ENCODE measurements at regions not wholly inside any gene's neighbourhood (a gene's known extent, or its start where the extent isn't known, plus 50 kb on each side); places are given as distances from the start of the nearest gene placed in this dataset.

DNA sequence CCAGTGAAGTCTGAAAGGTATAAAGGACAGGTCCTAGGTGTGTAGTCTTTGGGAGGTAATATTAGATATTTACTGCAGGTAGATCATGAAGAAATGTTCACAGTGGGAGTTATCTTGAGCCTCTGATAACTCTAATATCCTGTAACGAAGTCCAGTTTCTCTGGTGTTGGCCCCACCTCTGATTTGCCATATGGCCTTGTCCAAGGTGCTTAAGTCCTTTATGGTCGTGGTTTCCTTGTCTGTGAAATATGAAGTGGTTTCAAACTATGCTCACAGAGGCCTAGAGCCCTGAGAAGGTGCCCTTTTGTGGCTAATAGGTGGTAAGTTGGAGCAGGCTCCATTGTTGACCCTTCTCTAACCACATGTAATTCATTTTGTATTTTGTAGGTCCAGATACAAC lies 190.7 kb downstream of the ICOS start:
- Histone ChIP-seq H3K27me3 (ENCODE audit: low read depth, low read length) (no peaks in the 10 kb centered on the region), H3K4me1 (ENCODE audit: control insufficient read depth in 1 of 2, insufficient read depth in 2 of 2, low read length in 2 of 2) (no peaks in the 10 kb centered on the region), H3K36me3 (ENCODE audit: control insufficient read depth in 1 of 2, insufficient read depth in 2 of 2, low read length in 2 of 2) (no peaks in the 10 kb centered on the region), H3K27ac (ENCODE audit: low read length) (no peak overlapping the region), H3K4me3 (ENCODE audit: low read depth in 1 of 2, low read length in 2 of 2) (no peak overlapping the region), H3K9me3 (ENCODE audit: control insufficient read depth in 1 of 2, low read length in 2 of 2) (no peaks in the 10 kb centered on the region)

DNA sequence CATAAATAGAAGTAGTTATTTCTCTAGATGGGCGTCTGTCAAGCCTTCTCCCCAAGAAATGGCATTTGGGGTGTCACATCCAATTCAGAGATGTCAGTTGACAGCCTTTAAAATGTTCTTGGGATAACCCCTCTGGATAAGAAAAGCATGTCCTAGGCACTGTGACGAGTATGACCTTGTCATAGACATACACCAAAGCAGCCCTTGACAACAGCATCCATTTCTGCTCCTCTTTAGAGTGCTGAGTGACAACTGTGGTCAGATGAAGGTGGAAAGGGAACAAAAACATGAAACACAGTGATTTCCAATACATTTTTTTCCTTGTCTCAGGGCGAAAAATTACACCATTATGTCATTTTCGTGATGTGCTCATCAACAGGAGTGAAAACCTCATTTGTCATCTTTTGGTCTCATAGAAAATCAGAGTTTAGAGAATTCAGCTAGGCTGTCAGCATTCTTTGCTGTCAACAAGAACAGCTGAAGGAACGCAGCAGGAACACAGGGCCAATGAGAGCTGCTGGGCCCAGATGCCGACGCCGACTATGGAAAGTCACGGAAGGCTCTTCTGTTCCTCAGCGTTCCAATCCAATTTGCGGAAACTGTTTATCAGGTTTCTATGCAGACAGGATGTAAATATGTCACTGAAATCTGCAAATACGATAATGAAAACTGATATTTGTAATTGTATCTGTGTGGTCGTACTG lies 193.2 kb downstream of the ICOS start:
- Histone ChIP-seq H3K36me3 (ENCODE audit: control insufficient read depth in 1 of 2, insufficient read depth in 2 of 2, low read length in 2 of 2) (no peaks in the 10 kb centered on the region), H3K4me3 (ENCODE audit: low read depth in 1 of 2, low read length in 2 of 2) (no peak overlapping the region), H3K27me3 (ENCODE audit: low read depth, low read length) (no peaks in the 10 kb centered on the region), H3K27ac (ENCODE audit: low read length) (no peak overlapping the region), H3K4me1 (ENCODE audit: control insufficient read depth in 1 of 2, insufficient read depth in 2 of 2, low read length in 2 of 2) (no peaks in the 10 kb centered on the region), H3K9me3 (ENCODE audit: control insufficient read depth in 1 of 2, low read length in 2 of 2) (no peaks in the 10 kb centered on the region)

- Histone ChIP-seq H3K36me3 (ENCODE audit: control insufficient read depth in 1 of 2, insufficient read depth in 2 of 2, low read length in 2 of 2) (no peaks in the 10 kb centered on the region), H3K27ac (ENCODE audit: low read length) (no peak overlapping the region), H3K4me1 (ENCODE audit: control insufficient read depth in 1 of 2, insufficient read depth in 2 of 2, low read length in 2 of 2) (no peaks in the 10 kb centered on the region), H3K27me3 (ENCODE audit: low read depth, low read length) (no peaks in the 10 kb centered on the region), H3K9me3 (ENCODE audit: control insufficient read depth in 1 of 2, low read length in 2 of 2) (no peaks in the 10 kb centered on the region), H3K4me3 (ENCODE audit: low read depth in 1 of 2, low read length in 2 of 2) (no peak overlapping the region)
These were observed 195.1 kb downstream of the ICOS start for GRCh38 chr2:204131621-204132020.

- H3K4me1 ChIP-seq (ENCODE audit: control insufficient read depth in 1 of 2, insufficient read depth in 2 of 2, low read length in 2 of 2): no peaks in the 10 kb centered on the region
- H3K9me3 ChIP-seq (ENCODE audit: control insufficient read depth in 1 of 2, low read length in 2 of 2): no peaks in the 10 kb centered on the region
- H3K27ac ChIP-seq (ENCODE audit: low read length): no peak overlapping the region
- no peak overlapping the region for H3K4me3 ChIP-seq (ENCODE audit: low read depth in 1 of 2, low read length in 2 of 2)
- no peaks in the 10 kb centered on the region for H3K36me3 ChIP-seq (ENCODE audit: control insufficient read depth in 1 of 2, insufficient read depth in 2 of 2, low read length in 2 of 2)
- no peaks in the 10 kb centered on the region for H3K27me3 ChIP-seq (ENCODE audit: low read depth, low read length)
These were observed 196.9 kb downstream of the ICOS start for GRCh38 chr2:204133476-204133875.

GRCh38 chr2:204134421-204134820 lies 197.9 kb downstream of the ICOS start:
- Histone ChIP-seq H3K27me3 (ENCODE audit: low read depth, low read length) (no peaks in the 10 kb centered on the region), H3K36me3 (ENCODE audit: control insufficient read depth in 1 of 2, insufficient read depth in 2 of 2, low read length in 2 of 2) (no peaks in the 10 kb centered on the region), H3K4me3 (ENCODE audit: low read depth in 1 of 2, low read length in 2 of 2) (no peak overlapping the region), H3K4me1 (ENCODE audit: control insufficient read depth in 1 of 2, insufficient read depth in 2 of 2, low read length in 2 of 2) (no peaks in the 10 kb centered on the region), H3K9me3 (ENCODE audit: control insufficient read depth in 1 of 2, low read length in 2 of 2) (no peaks in the 10 kb centered on the region), H3K27ac (ENCODE audit: low read length) (no peak overlapping the region)

DNA sequence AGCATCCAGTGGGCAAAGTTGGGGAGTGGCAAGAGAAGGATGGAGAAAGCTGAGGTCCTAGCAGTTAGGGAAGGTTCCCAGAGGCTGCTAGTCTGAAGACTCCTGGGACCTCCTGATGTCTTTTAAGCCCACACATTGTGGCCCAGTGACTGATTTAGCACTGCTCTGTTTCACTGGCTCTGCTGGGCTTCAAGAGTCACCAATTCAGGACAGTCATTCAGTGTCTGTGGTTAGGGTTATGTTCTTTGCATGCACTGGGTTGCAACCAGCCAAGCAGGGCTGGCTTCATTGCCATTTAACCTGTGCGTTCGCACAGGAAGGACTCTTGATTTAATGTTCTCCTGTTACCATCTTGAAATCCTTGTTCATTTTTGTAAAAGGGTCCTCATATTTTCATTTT lies 199.2 kb downstream of the ICOS start:
- H3K27ac ChIP-seq (ENCODE audit: low read length): no peak overlapping the region
- H3K9me3 ChIP-seq (ENCODE audit: control insufficient read depth in 1 of 2, low read length in 2 of 2): no peaks in the 10 kb centered on the region
- no peaks in the 10 kb centered on the region for H3K36me3 ChIP-seq (ENCODE audit: control insufficient read depth in 1 of 2, insufficient read depth in 2 of 2, low read length in 2 of 2)
- no peaks in the 10 kb centered on the region for H3K4me1 ChIP-seq (ENCODE audit: control insufficient read depth in 1 of 2, insufficient read depth in 2 of 2, low read length in 2 of 2)
- no peaks in the 10 kb centered on the region for H3K27me3 ChIP-seq (ENCODE audit: low read depth, low read length)
- H3K4me3 ChIP-seq (ENCODE audit: low read depth in 1 of 2, low read length in 2 of 2): no peak overlapping the region

- Histone ChIP-seq H3K4me1 (ENCODE audit: control insufficient read depth in 1 of 2, insufficient read depth in 2 of 2, low read length in 2 of 2) (no peaks in the 10 kb centered on the region), H3K27ac (ENCODE audit: low read length) (no peak overlapping the region), H3K4me3 (ENCODE audit: low read depth in 1 of 2, low read length in 2 of 2) (no peak overlapping the region), H3K27me3 (ENCODE audit: low read depth, low read length) (no peaks in the 10 kb centered on the region), H3K36me3 (ENCODE audit: control insufficient read depth in 1 of 2, insufficient read depth in 2 of 2, low read length in 2 of 2) (no peaks in the 10 kb centered on the region), H3K9me3 (ENCODE audit: control insufficient read depth in 1 of 2, low read length in 2 of 2) (no peaks in the 10 kb centered on the region)
These were observed 201.6 kb downstream of the ICOS start for GRCh38 chr2:204138206-204138605.

DNA sequence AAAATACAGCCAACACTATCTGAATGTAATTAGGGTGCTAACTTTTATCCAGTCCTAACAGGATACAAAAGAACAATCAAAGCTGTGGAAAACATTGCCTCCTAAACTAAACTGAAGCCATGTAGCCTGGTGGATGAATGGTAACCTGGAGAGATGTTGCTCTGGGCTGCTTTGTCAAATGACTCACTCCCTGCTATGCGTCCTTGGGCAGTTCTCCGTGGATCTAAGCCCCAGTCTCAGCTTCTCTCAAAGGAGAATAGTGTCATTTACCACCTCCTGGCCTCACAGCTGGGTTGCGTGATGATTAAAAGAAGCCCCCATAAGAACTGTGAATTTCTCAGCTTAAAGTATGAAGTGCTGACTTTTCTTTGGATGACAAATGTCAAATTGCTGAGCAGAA lies 203.7 kb downstream of the ICOS start:
- Histone ChIP-seq H3K4me1 (ENCODE audit: control insufficient read depth in 1 of 2, insufficient read depth in 2 of 2, low read length in 2 of 2) (peaks cover 0 to 3% of the 10 kb centered on the region in 2 donors), H3K27me3 (ENCODE audit: low read depth, low read length) (no peaks in the 10 kb centered on the region), H3K36me3 (ENCODE audit: control insufficient read depth in 1 of 2, insufficient read depth in 2 of 2, low read length in 2 of 2) (no peaks in the 10 kb centered on the region), H3K27ac (ENCODE audit: low read length) (no peak overlapping the region), H3K4me3 (ENCODE audit: low read depth in 1 of 2, low read length in 2 of 2) (no peak overlapping the region), H3K9me3 (ENCODE audit: control insufficient read depth in 1 of 2, low read length in 2 of 2) (no peaks in the 10 kb centered on the region)

- Histone ChIP-seq H3K27ac (ENCODE audit: low read length) (no peak overlapping the region), H3K9me3 (ENCODE audit: control insufficient read depth in 1 of 2, low read length in 2 of 2) (no peaks in the 10 kb centered on the region), H3K27me3 (ENCODE audit: low read depth, low read length) (no peaks in the 10 kb centered on the region), H3K4me3 (ENCODE audit: low read depth in 1 of 2, low read length in 2 of 2) (no peak overlapping the region), H3K4me1 (ENCODE audit: control insufficient read depth in 1 of 2, insufficient read depth in 2 of 2, low read length in 2 of 2) (peaks cover 0 to 7% of the 10 kb centered on the region in 2 donors), H3K36me3 (ENCODE audit: control insufficient read depth in 1 of 2, insufficient read depth in 2 of 2, low read length in 2 of 2) (no peaks in the 10 kb centered on the region)
These were observed 206.9 kb downstream of the ICOS start for GRCh38 chr2:204143216-204144014.

- Histone ChIP-seq H3K27ac (ENCODE audit: low read length) (no peak overlapping the region), H3K4me1 (ENCODE audit: control insufficient read depth in 1 of 2, insufficient read depth in 2 of 2, low read length in 2 of 2) (peaks cover 0 to 7% of the 10 kb centered on the region in 2 donors), H3K27me3 (ENCODE audit: low read depth, low read length) (no peaks in the 10 kb centered on the region), H3K9me3 (ENCODE audit: control insufficient read depth in 1 of 2, low read length in 2 of 2) (no peaks in the 10 kb centered on the region), H3K36me3 (ENCODE audit: control insufficient read depth in 1 of 2, insufficient read depth in 2 of 2, low read length in 2 of 2) (no peaks in the 10 kb centered on the region), H3K4me3 (ENCODE audit: low read depth in 1 of 2, low read length in 2 of 2) (no peak overlapping the region)
These were observed 207.9 kb downstream of the ICOS start for GRCh38 chr2:204144492-204144891.

GRCh38 chr2:204145263-204145751 lies 208.7 kb downstream of the ICOS start:
- H3K36me3 ChIP-seq (ENCODE audit: control insufficient read depth in 1 of 2, insufficient read depth in 2 of 2, low read length in 2 of 2): no peaks in the 10 kb centered on the region
- peaks cover 0 to 7% of the 10 kb centered on the region in 2 donors for H3K4me1 ChIP-seq (ENCODE audit: control insufficient read depth in 1 of 2, insufficient read depth in 2 of 2, low read length in 2 of 2)
- H3K27ac ChIP-seq (ENCODE audit: low read length): peak overlapping the region; percentile 42
- peak overlapping the region; percentile 59 to 69 for H3K4me3 ChIP-seq (ENCODE audit: low read depth in 1 of 2, low read length in 2 of 2)
- no peaks in the 10 kb centered on the region for H3K9me3 ChIP-seq (ENCODE audit: control insufficient read depth in 1 of 2, low read length in 2 of 2)
- no peaks in the 10 kb centered on the region for H3K27me3 ChIP-seq (ENCODE audit: low read depth, low read length)
